HT1080 (cell line): ENCODE measurements at regions not wholly inside any gene's neighbourhood (a gene's known extent, or its start where the extent isn't known, plus 50 kb on each side); places are given as distances from the start of the nearest gene placed in this dataset.

ENCODE experiments used
- DNase-seq: peaks from one replicate; pipeline ENCODE4 v3.0.0-alpha.2; 2015; ENCODE audit warnings: low read depth

GRCh38 chr16:14362774-14363371 is 267.2 kb downstream of the PARN start:
- peak; percentile 16 for DNase-seq

- no peak for DNase-seq
These were observed 269.6 kb downstream of the PARN start for GRCh38 chr16:14360326-14361037.

GRCh38 chr16:14358697-14359305 is 271.3 kb downstream of the PARN start:
- no peak for DNase-seq

- DNase-seq = no peak
These were observed 272.7 kb downstream of the PARN start for GRCh38 chr16:14357328-14357727.

GRCh38 chr16:14356064-14356463 is 274.0 kb downstream of the PARN start:
- no peak for DNase-seq

GRCh38 chr16:14354561-14355351 is 275.3 kb downstream of the PARN start:
- no peak for DNase-seq

- DNase-seq = no peak
These were observed 276.7 kb downstream of the PARN start for GRCh38 chr16:14353340-14353739.

GRCh38 chr16:14351647-14352046 is 278.4 kb downstream of the PARN start:
- DNase-seq = no peak

GRCh38 chr16:14350626-14351025 is 279.4 kb downstream of the PARN start:
- DNase-seq = no peak

GRCh38 chr16:14350081-14350480 is 279.0 kb downstream of the MRTFB start:
- no peak for DNase-seq

- DNase-seq = no peak
These were observed 276.6 kb downstream of the MRTFB start for GRCh38 chr16:14347706-14348105.

GRCh38 chr16:14346278-14347142 is 275.4 kb downstream of the MRTFB start:
- no peak for DNase-seq

GRCh38 chr16:14345512-14346115 is 274.5 kb downstream of the MRTFB start:
- DNase-seq = no peak

GRCh38 chr16:14344945-14345344 is 273.8 kb downstream of the MRTFB start:
- DNase-seq = no peak

GRCh38 chr16:14344292-14344691 is 273.2 kb downstream of the MRTFB start:
- DNase-seq = no peak

- DNase-seq = no peak
These were observed 270.5 kb downstream of the MRTFB start for GRCh38 chr16:14341324-14342225.

- no peak for DNase-seq
These were observed 268.6 kb downstream of the MRTFB start for GRCh38 chr16:14339694-14340093.

GRCh38 chr16:14338969-14339368 is 267.9 kb downstream of the MRTFB start:
- no peak for DNase-seq

GRCh38 chr16:14338236-14338635 is 267.1 kb downstream of the MRTFB start:
- DNase-seq = no peak
